AG10803 (cell line): ENCODE measurements at regions not wholly inside any gene's neighbourhood (a gene's known extent, or its start where the extent isn't known, plus 50 kb on each side); places are given as distances from the start of the nearest gene placed in this dataset.

ENCODE experiments used
- DNase-seq: peaks from one replicate; pipeline ENCODE4 v3.0.0; 2010; ENCODE audit warnings: low read depth
- H3K4me3 ChIP-seq: 2 replicates; pipeline ENCODE4 v1.5.1; 2011; ENCODE audit warnings: mild to moderate bottlenecking, low read length, control low read depth
- CTCF ChIP-seq: conservative IDR thresholded peaks from 2 replicates; pipeline ENCODE4 v1.5.1; 2011; ENCODE audit warnings: mild to moderate bottlenecking, low read length, control low read depth, inconsistent platforms

DNA sequence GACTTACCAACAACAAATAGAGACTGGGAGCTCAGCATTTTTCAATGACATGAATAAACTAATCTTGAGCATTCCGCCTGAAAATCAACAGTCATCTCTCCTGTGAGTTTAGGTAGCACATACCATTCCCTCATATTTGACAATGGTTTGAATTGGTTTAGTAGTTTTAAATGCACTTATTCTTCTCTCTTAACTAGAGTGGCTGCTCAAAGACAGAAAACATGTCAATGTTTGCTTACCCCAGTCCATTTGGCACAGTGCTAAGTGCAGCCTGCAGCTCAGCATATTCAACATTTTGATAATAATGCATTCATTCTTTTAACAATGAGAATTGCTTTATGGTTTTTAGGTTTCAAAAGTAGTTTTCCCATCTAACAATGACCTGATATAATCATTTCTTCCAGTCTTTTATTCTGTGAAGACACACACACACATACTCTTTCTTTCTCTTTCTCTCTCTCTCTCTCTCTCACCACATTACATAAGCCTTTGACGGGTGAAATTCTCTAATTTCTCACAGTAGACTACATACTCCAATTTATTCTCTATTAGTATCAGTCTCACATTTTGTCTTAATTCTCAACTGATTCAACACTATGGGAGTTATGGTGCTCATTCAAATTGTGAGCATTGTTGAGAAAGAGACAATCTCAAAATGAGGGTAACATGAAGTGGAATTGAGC lies 432.3 kb downstream of the LRRIQ3 start:
- no peak for TF ChIP-seq CTCF
- no peak overlapping the region for H3K4me3 ChIP-seq
- DNase-seq: no peak

DNA sequence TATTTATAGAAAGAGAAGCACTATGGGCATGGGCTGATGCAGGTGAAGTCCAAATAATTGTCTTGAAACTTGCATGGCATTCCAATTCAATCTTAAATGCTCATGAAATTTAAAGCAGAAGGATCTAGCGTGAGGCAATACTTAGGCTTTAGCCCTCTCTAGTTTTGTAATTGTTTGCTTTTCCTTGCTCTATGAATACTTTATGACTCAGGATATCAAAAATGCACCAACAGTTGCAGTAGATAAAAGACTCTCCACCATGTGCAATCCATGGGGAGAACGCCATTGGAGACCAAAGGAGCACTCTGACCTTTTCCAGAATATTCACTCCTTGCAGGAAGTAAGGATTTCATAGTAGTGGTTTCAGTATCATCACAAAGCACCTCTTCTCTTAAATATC lies 436.4 kb downstream of the LRRIQ3 start:
- DNase-seq: no peak

DNA sequence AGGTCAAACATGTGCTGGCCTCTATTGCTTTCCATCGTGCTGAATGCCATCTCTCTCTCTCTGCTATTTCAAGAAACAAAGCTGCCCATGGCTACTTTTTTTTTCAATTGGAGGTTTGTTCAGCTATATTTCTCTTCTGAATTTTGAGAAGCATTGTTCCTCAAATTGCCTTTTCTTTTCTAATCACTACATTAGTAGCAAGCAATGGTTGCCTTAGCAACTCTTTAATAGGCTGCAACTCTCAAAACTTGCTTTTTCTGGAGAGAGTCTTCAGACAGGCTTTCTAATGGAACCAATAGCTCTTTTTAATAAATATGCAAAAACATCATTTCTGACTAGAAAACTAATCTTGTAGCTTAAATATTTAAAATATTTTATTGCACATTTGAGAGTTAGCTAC lies 439.0 kb downstream of the LRRIQ3 start:
- no peak overlapping the region for H3K4me3 ChIP-seq
- no peak for DNase-seq
- no peak for TF ChIP-seq CTCF

More for the DNA sequence above, 436.4 kb downstream of the LRRIQ3 start:
- H3K4me3 ChIP-seq: no peak overlapping the region
- TF ChIP-seq CTCF: no peak

DNA sequence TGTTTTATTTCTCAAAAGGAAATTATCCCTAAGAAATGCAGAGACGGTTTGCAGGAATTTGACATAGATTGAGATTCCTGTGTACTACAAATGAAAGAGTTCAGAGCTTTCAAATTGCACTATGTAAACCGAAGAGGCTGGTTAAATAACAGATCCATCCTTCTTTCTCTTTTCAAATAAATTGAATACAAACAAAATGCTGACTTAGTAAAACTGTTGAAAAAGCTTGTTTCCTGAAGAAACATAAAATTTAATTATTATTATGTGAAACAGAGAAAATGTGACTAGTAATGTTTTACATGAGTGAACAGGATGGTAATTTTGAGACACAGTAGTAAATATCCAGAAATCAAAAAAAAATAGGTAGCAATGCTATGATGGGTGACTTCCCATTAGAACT lies 441.2 kb downstream of the LRRIQ3 start:
- DNase-seq: no peak
- H3K4me3 ChIP-seq: no peak overlapping the region
- no peak for TF ChIP-seq CTCF

DNA sequence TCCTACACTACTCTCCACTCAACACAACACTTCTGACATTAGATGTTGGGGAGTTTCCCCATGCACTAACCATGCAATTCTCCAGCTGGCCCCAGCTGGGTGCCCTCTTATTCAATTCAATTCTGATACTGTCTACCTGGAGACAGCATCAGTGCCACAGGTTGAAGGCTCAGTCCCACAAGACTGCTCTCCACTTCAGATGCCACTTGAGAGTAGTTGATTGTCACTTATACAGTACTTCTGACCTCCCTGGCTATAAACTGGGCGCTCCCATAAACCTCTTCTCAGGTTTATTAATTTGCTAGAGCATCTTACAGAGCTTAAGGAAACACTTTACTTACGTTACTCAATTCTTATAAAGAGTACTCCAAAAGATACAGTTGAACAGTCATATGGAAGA lies 442.3 kb downstream of the LRRIQ3 start:
- DNase-seq: no peak
- TF ChIP-seq CTCF: no peak
- H3K4me3 ChIP-seq: no peak overlapping the region

- H3K4me3 ChIP-seq: no peak overlapping the region
- no peak for TF ChIP-seq CTCF
- no peak for DNase-seq
These were observed 448.0 kb downstream of the LRRIQ3 start for GRCh38 chr1:73749996-73750395.

GRCh38 chr1:73744985-73745384 lies 453.0 kb downstream of the LRRIQ3 start:
- H3K4me3 ChIP-seq: no peak overlapping the region
- no peak for TF ChIP-seq CTCF
- no peak for DNase-seq
